ENCODE measurements at regions not wholly inside any gene's neighbourhood (a gene's known extent, or its start where the extent isn't known, plus 50 kb on each side); places are given as distances from the start of the nearest gene placed in this dataset.
A peak's percentile ranks its signal among the peaks of the same experiment; 100 is the strongest.

GRCh38 chr17:77851921-77852320 is 106.6 kb upstream of the TNRC6C start:
- no peak for DNase-seq

- DNase-seq = no peak
Measured at GRCh38 chr17:77852731-77853130, 105.8 kb upstream of the TNRC6C start.

GRCh38 chr17:77853191-77853977 is 105.1 kb upstream of the TNRC6C start:
- DNase-seq = no peak

- no peak for DNase-seq
Measured at GRCh38 chr17:77854083-77854758, 104.3 kb upstream of the TNRC6C start.

GRCh38 chr17:77854759-77855745 is 103.5 kb upstream of the TNRC6C start:
- DNase-seq = no peak

- no peak for DNase-seq
Measured at GRCh38 chr17:77856551-77857305, 101.8 kb upstream of the TNRC6C start.

- DNase-seq = no peak
Measured at GRCh38 chr17:77857306-77857555, 101.3 kb upstream of the TNRC6C start.

GRCh38 chr17:77857613-77858012 is 100.9 kb upstream of the TNRC6C start:
- DNase-seq = no peak

GRCh38 chr17:77858291-77859034 is 100.0 kb upstream of the TNRC6C start:
- DNase-seq = no peak

GRCh38 chr17:77859035-77859810 is 99.3 kb upstream of the TNRC6C start:
- no peak for DNase-seq

- no peak for DNase-seq
Measured at GRCh38 chr17:77861133-77861695, 97.3 kb upstream of the TNRC6C start.

- DNase-seq = no peak
Measured at GRCh38 chr17:77861981-77862645, 96.4 kb upstream of the TNRC6C start.

- no peak for DNase-seq
Measured at GRCh38 chr17:77862890-77863813, 95.4 kb upstream of the TNRC6C start.

GRCh38 chr17:77863814-77864161 is 94.7 kb upstream of the TNRC6C start:
- peak in 1 of 2 donors; percentile 30 for DNase-seq

GRCh38 chr17:77864234-77865111 is 94.0 kb upstream of the TNRC6C start:
- no peak for DNase-seq

- no peak for DNase-seq
Measured at GRCh38 chr17:77865112-77865611, 93.3 kb upstream of the TNRC6C start.

GRCh38 chr17:77865716-77866115 is 92.8 kb upstream of the TNRC6C start:
- DNase-seq = no peak

GRCh38 chr17:77867308-77867781 is 91.2 kb upstream of the TNRC6C start:
- DNase-seq = peak in 1 of 2 donors; percentile 36

Measured in CD4-positive, alpha-beta T cell treated with Interleukin-1 beta for 1 hour (primary cell).